ENCODE measurements at regions not wholly inside any gene's neighbourhood (a gene's known extent, or its start where the extent isn't known, plus 50 kb on each side); places are given as distances from the start of the nearest gene placed in this dataset.

GRCh38 chr13:33639158-33639557 is 178.8 kb upstream of the RFC3 start:
- no peaks in the 10 kb centered on the region for H3K27me3 ChIP-seq (ENCODE audit: insufficient read depth, low read length, poor library complexity)
- no peaks in the 10 kb centered on the region for H3K36me3 ChIP-seq (ENCODE audit: control insufficient read depth, insufficient read depth, low read length)
- WGBS (ENCODE audit: extremely low coverage, insufficient coverage, low lambda C conversion rate): no CpG with 5 or more reads among the region's 3 CpGs
- H4K5ac ChIP-seq (ENCODE audit: low read length): no peak overlapping the region
- peaks cover 26% of the 10 kb centered on the region for H3K4me1 ChIP-seq (ENCODE audit: control insufficient read depth, low read depth, low read length)
- no peak for DNase-seq
- peak overlapping the region; percentile 91 for H2BK5ac ChIP-seq (ENCODE audit: low read length)
- peak overlapping the region; percentile 59 for H2AK5ac ChIP-seq (ENCODE audit: low read length)
- no peak overlapping the region for H3K23ac ChIP-seq (ENCODE audit: low read length)
- no peaks in the 10 kb centered on the region for H3K79me2 ChIP-seq (ENCODE audit: control insufficient read depth, insufficient read depth, low read length)
- no peak overlapping the region for H2BK120ac ChIP-seq (ENCODE audit: low read depth, low read length)
- peak overlapping the region; percentile 56 for H3K56ac ChIP-seq (ENCODE audit: low read length)
- no peak overlapping the region for H3K4me3 ChIP-seq (ENCODE audit: low read length)
- H3K27ac ChIP-seq (ENCODE audit: low read depth, low read length): peak overlapping the region; percentile 46
- H3K79me1 ChIP-seq (ENCODE audit: low read length): no peaks in the 10 kb centered on the region
- H4K8ac ChIP-seq (ENCODE audit: low read depth, low read length): no peak overlapping the region
- peak overlapping the region; percentile 56 for H3K4ac ChIP-seq (ENCODE audit: low read depth, low read length)
- no peak overlapping the region for H3K9ac ChIP-seq (ENCODE audit: low read length)
- no peak overlapping the region for H2BK15ac ChIP-seq (replicated peaks; ENCODE audit: low read depth)
- H3K4me2 ChIP-seq (ENCODE audit: low read length): no peak overlapping the region
- H3K18ac ChIP-seq (ENCODE audit: low read length): no peak overlapping the region

- H2BK5ac ChIP-seq (ENCODE audit: low read length): no peak overlapping the region
- H3K27ac ChIP-seq (ENCODE audit: low read depth, low read length): no peak overlapping the region
- H3K4me1 ChIP-seq (ENCODE audit: control insufficient read depth, low read depth, low read length): peaks cover 26% of the 10 kb centered on the region
- no peaks in the 10 kb centered on the region for H3K79me1 ChIP-seq (ENCODE audit: low read length)
- peak overlapping the region; percentile 75 for H2BK120ac ChIP-seq (ENCODE audit: low read depth, low read length)
- H3K79me2 ChIP-seq (ENCODE audit: control insufficient read depth, insufficient read depth, low read length): no peaks in the 10 kb centered on the region
- H3K4me2 ChIP-seq (ENCODE audit: low read length): no peak overlapping the region
- peak overlapping the region; percentile 25 for H3K4ac ChIP-seq (ENCODE audit: low read depth, low read length)
- H3K23ac ChIP-seq (ENCODE audit: low read length): no peak overlapping the region
- H3K27me3 ChIP-seq (ENCODE audit: insufficient read depth, low read length, poor library complexity): no peaks in the 10 kb centered on the region
- H2BK15ac ChIP-seq (replicated peaks; ENCODE audit: low read depth): no peak overlapping the region
- no peak overlapping the region for H4K5ac ChIP-seq (ENCODE audit: low read length)
- H3K4me3 ChIP-seq (ENCODE audit: low read length): no peak overlapping the region
- no peak overlapping the region for H4K8ac ChIP-seq (ENCODE audit: low read depth, low read length)
- no peaks in the 10 kb centered on the region for H3K36me3 ChIP-seq (ENCODE audit: control insufficient read depth, insufficient read depth, low read length)
- WGBS (ENCODE audit: extremely low coverage, insufficient coverage, low lambda C conversion rate): no CpG with 5 or more reads among the region's 4 CpGs
- no peak overlapping the region for H3K9ac ChIP-seq (ENCODE audit: low read length)
- H3K18ac ChIP-seq (ENCODE audit: low read length): peak overlapping the region; percentile 88
- no peak for DNase-seq
- no peak overlapping the region for H3K56ac ChIP-seq (ENCODE audit: low read length)
- peak overlapping the region; percentile 68 for H2AK5ac ChIP-seq (ENCODE audit: low read length)
Observed at GRCh38 chr13:33639626-33640080, 178.3 kb upstream of the RFC3 start.

GRCh38 chr13:33640832-33641231 is 177.1 kb upstream of the RFC3 start:
- H3K4me3 ChIP-seq (ENCODE audit: low read length): no peak overlapping the region
- no peak overlapping the region for H2BK5ac ChIP-seq (ENCODE audit: low read length)
- no peak overlapping the region for H4K5ac ChIP-seq (ENCODE audit: low read length)
- H2BK15ac ChIP-seq (replicated peaks; ENCODE audit: low read depth): no peak overlapping the region
- H3K56ac ChIP-seq (ENCODE audit: low read length): no peak overlapping the region
- H2BK120ac ChIP-seq (ENCODE audit: low read depth, low read length): peak overlapping the region; percentile 18
- H3K4ac ChIP-seq (ENCODE audit: low read depth, low read length): no peak overlapping the region
- no peaks in the 10 kb centered on the region for H3K36me3 ChIP-seq (ENCODE audit: control insufficient read depth, insufficient read depth, low read length)
- peaks cover 26% of the 10 kb centered on the region for H3K4me1 ChIP-seq (ENCODE audit: control insufficient read depth, low read depth, low read length)
- H4K8ac ChIP-seq (ENCODE audit: low read depth, low read length): no peak overlapping the region
- DNase-seq: no peak
- H2AK5ac ChIP-seq (ENCODE audit: low read length): no peak overlapping the region
- no peaks in the 10 kb centered on the region for H3K27me3 ChIP-seq (ENCODE audit: insufficient read depth, low read length, poor library complexity)
- H3K4me2 ChIP-seq (ENCODE audit: low read length): no peak overlapping the region
- H3K18ac ChIP-seq (ENCODE audit: low read length): peak overlapping the region; percentile 81
- H3K79me1 ChIP-seq (ENCODE audit: low read length): no peaks in the 10 kb centered on the region
- H3K23ac ChIP-seq (ENCODE audit: low read length): no peak overlapping the region
- H3K9ac ChIP-seq (ENCODE audit: low read length): no peak overlapping the region
- no peak overlapping the region for H3K27ac ChIP-seq (ENCODE audit: low read depth, low read length)
- no peaks in the 10 kb centered on the region for H3K79me2 ChIP-seq (ENCODE audit: control insufficient read depth, insufficient read depth, low read length)

GRCh38 chr13:33642374-33643065 is 175.4 kb upstream of the RFC3 start:
- Histone ChIP-seq H3K4ac (ENCODE audit: low read depth, low read length) (peak overlapping the region; percentile 83), H3K4me2 (ENCODE audit: low read length) (no peak overlapping the region), H3K79me2 (ENCODE audit: control insufficient read depth, insufficient read depth, low read length) (no peaks in the 10 kb centered on the region), H2BK15ac (replicated peaks; ENCODE audit: low read depth) (no peak overlapping the region), H3K79me1 (ENCODE audit: low read length) (no peaks in the 10 kb centered on the region), H3K27me3 (ENCODE audit: insufficient read depth, low read length, poor library complexity) (no peaks in the 10 kb centered on the region), H4K5ac (ENCODE audit: low read length) (peak overlapping the region; percentile 33), H3K9ac (ENCODE audit: low read length) (no peak overlapping the region), H3K23ac (ENCODE audit: low read length) (no peak overlapping the region), H3K4me3 (ENCODE audit: low read length) (no peak overlapping the region), H2BK5ac (ENCODE audit: low read length) (peak overlapping the region; percentile 27), H3K27ac (ENCODE audit: low read depth, low read length) (peak overlapping the region; percentile 65), H3K18ac (ENCODE audit: low read length) (peak overlapping the region; percentile 68), H3K4me1 (ENCODE audit: control insufficient read depth, low read depth, low read length) (peaks cover 18% of the 10 kb centered on the region), H4K8ac (ENCODE audit: low read depth, low read length) (no peak overlapping the region), H3K36me3 (ENCODE audit: control insufficient read depth, insufficient read depth, low read length) (no peaks in the 10 kb centered on the region), H3K56ac (ENCODE audit: low read length) (peak overlapping the region; percentile 68), H2AK5ac (ENCODE audit: low read length) (no peak overlapping the region), H2BK120ac (ENCODE audit: low read depth, low read length) (no peak overlapping the region)
- DNase-seq: peak; percentile 88
- WGBS (ENCODE audit: extremely low coverage, insufficient coverage, low lambda C conversion rate): no CpG with 5 or more reads among the region's 7 CpGs

- no peak overlapping the region for H2BK15ac ChIP-seq (replicated peaks; ENCODE audit: low read depth)
- H3K9ac ChIP-seq (ENCODE audit: low read length): no peak overlapping the region
- no peak overlapping the region for H3K18ac ChIP-seq (ENCODE audit: low read length)
- H3K27ac ChIP-seq (ENCODE audit: low read depth, low read length): no peak overlapping the region
- no peak overlapping the region for H2AK5ac ChIP-seq (ENCODE audit: low read length)
- no peaks in the 10 kb centered on the region for H3K36me3 ChIP-seq (ENCODE audit: control insufficient read depth, insufficient read depth, low read length)
- no peak overlapping the region for H2BK120ac ChIP-seq (ENCODE audit: low read depth, low read length)
- no peaks in the 10 kb centered on the region for H3K79me1 ChIP-seq (ENCODE audit: low read length)
- no peak for DNase-seq
- H3K27me3 ChIP-seq (ENCODE audit: insufficient read depth, low read length, poor library complexity): no peaks in the 10 kb centered on the region
- no peak overlapping the region for H3K4me2 ChIP-seq (ENCODE audit: low read length)
- no peak overlapping the region for H3K56ac ChIP-seq (ENCODE audit: low read length)
- no peak overlapping the region for H3K23ac ChIP-seq (ENCODE audit: low read length)
- no peaks in the 10 kb centered on the region for H3K79me2 ChIP-seq (ENCODE audit: control insufficient read depth, insufficient read depth, low read length)
- peaks cover 10% of the 10 kb centered on the region for H3K4me1 ChIP-seq (ENCODE audit: control insufficient read depth, low read depth, low read length)
- H2BK5ac ChIP-seq (ENCODE audit: low read length): no peak overlapping the region
- WGBS (ENCODE audit: extremely low coverage, insufficient coverage, low lambda C conversion rate): no CpG with 5 or more reads among the region's 8 CpGs
- no peak overlapping the region for H3K4me3 ChIP-seq (ENCODE audit: low read length)
- no peak overlapping the region for H3K4ac ChIP-seq (ENCODE audit: low read depth, low read length)
- H4K5ac ChIP-seq (ENCODE audit: low read length): no peak overlapping the region
- H4K8ac ChIP-seq (ENCODE audit: low read depth, low read length): no peak overlapping the region
Observed at GRCh38 chr13:33644581-33645543, 173.1 kb upstream of the RFC3 start.
